Cardiac fibroblast (primary cell): ENCODE measurements at regions not wholly inside any gene's neighbourhood (a gene's known extent, or its start where the extent isn't known, plus 50 kb on each side); places are given as distances from the start of the nearest gene placed in this dataset.
"Not testable (repeated sequence)": the region's sequence is repeated elsewhere in the genome, so short reads cannot be mapped to it uniquely, and the experiment has no call there.

Source experiments
- DNase-seq, 2 donors: peaks; one replicate each; pipeline versions ENCODE4 v3.0.0 to v3.0.0-alpha.2; 2010; ENCODE audit warnings: low read depth in 2 of 2
- H3K4me3 ChIP-seq, 2 donors: replicated peaks in 1 of 2; 1 replicate in 1 of 2; 2 replicates in 1 of 2; pipeline ENCODE4 v1.5.1; 2011; ENCODE audit warnings: low read depth in 2 of 2, low read length in 2 of 2, mild to moderate bottlenecking in 2 of 2, moderate library complexity in 1 of 2
- CTCF ChIP-seq: IDR thresholded peaks from one replicate; pipeline ENCODE4 v1.5.1; 2011; ENCODE audit warnings: low read depth, mild to moderate bottlenecking, low read length, inconsistent platforms

- TF ChIP-seq CTCF: no peak
- no peak for DNase-seq
- H3K4me3 ChIP-seq: no peak overlapping the region
Observed at GRCh38 chr4:94139931-94140612, 67.6 kb upstream of the SMARCAD1 start.

GRCh38 chr4:94141001-94141400, 66.7 kb upstream of the SMARCAD1 start:
- TF ChIP-seq CTCF: no peak
- H3K4me3 ChIP-seq: no peak overlapping the region
- DNase-seq: no peak

GRCh38 chr4:94148052-94148451, 59.6 kb upstream of the SMARCAD1 start:
- not testable (repeated sequence) for DNase-seq, H3K4me3 ChIP-seq

GRCh38 chr4:94152466-94152865, 55.2 kb upstream of the SMARCAD1 start:
- DNase-seq: no peak
- no peak overlapping the region for H3K4me3 ChIP-seq
- no peak for TF ChIP-seq CTCF

GRCh38 chr4:94155404-94155803, 52.3 kb upstream of the SMARCAD1 start:
- H3K4me3 ChIP-seq: not testable (repeated sequence)

GRCh38 chr4:94156826-94157225, 50.8 kb upstream of the SMARCAD1 start:
- no peak for DNase-seq
- TF ChIP-seq CTCF: no peak
- no peak overlapping the region for H3K4me3 ChIP-seq

More at GRCh38 chr4:94155404-94155803, 52.3 kb upstream of the SMARCAD1 start:
- DNase-seq: not testable (repeated sequence)
